ENCODE measurements at regions not wholly inside any gene's neighbourhood (a gene's known extent, or its start where the extent isn't known, plus 50 kb on each side); places are given as distances from the start of the nearest gene placed in this dataset.

DNA sequence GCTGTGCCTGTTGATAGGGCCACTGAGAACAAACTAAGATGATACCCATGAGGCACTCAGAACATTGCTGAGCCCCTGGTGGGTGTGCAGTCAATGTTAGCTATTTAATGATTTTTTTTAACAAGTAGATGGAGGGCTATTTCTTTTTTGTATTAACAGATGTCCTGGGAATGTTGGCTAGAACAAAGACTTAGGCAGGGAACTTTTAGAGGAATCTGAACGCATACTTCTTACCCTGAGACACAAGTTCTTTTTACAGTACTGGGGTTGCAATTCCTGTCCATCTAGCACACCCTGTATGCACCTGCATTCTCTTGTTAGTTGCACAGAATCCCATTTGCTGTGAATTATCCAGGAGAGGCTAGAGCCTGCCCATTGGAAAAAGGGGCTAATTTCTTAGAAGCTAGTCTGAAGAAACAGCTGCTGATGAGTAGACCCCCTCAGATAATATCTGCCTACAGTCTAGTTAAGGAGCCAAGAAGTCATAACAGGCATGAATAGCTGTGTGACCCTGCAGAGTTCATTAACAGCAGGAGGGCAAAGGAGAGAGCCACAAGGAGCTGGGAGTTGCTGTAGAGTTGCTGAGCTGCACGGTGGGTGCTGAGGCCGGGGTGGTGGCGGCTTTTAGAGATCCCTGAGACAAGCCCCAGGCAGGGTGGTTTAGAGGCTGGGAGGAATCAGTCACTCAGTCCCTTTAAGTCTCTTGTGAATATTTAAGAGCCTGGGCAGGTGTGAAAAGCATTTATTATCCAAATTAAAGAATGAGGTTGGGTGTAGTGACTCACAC is 103.7 kb upstream of the FZD8 start:
- TF ChIP-seq, protein P1, sequence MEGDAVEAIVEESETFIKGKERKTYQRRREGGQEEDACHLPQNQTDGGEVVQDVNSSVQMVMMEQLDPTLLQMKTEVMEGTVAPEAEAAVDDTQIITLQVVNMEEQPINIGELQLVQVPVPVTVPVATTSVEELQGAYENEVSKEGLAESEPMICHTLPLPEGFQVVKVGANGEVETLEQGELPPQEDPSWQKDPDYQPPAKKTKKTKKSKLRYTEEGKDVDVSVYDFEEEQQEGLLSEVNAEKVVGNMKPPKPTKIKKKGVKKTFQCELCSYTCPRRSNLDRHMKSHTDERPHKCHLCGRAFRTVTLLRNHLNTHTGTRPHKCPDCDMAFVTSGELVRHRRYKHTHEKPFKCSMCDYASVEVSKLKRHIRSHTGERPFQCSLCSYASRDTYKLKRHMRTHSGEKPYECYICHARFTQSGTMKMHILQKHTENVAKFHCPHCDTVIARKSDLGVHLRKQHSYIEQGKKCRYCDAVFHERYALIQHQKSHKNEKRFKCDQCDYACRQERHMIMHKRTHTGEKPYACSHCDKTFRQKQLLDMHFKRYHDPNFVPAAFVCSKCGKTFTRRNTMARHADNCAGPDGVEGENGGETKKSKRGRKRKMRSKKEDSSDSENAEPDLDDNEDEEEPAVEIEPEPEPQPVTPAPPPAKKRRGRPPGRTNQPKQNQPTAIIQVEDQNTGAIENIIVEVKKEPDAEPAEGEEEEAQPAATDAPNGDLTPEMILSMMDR (IDR thresholded peaks at IDR 0.05; ENCODE audit: poor library complexity, severe bottlenecking): no peak
- H3K36me3 ChIP-seq (ENCODE audit: low read depth): no peaks in the 10 kb centered on the region
- DNase-seq (ENCODE audit: low spot score): no peak
- H3K4me3 ChIP-seq (ENCODE audit: severe bottlenecking): no peak overlapping the region
- no peak overlapping the region for H3K27ac ChIP-seq (ENCODE audit: poor library complexity, severe bottlenecking)
- ATAC-seq (ENCODE audit: low read depth): no peak
- H3K9me3 ChIP-seq (ENCODE audit: severe bottlenecking): no peaks in the 10 kb centered on the region
- H3K27me3 ChIP-seq (ENCODE audit: insufficient read depth, poor library complexity, severe bottlenecking): no peaks in the 10 kb centered on the region
- H3K4me1 ChIP-seq (ENCODE audit: insufficient read depth, poor library complexity, severe bottlenecking): no peaks in the 10 kb centered on the region

DNA sequence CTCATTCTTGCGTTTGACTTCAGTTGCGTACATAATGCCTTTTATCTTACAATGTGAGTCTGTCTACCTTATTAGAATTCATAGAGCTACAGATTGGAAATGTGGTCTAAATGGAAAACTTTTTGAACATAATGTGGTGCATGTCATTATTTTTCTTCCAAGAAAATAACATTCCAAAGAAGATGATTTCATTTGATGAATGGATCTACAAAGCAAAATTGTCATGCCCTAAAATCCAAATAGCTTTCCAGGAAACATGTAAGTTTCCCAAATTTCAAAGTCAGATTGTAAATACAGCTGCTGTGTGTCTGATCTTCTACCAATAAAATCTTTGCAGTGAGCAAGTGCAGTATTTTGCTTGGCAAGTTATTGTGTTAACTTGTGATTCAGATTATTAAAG is 101.8 kb upstream of the FZD8 start:
- H3K27ac ChIP-seq (ENCODE audit: poor library complexity, severe bottlenecking): no peak overlapping the region
- H3K4me1 ChIP-seq (ENCODE audit: insufficient read depth, poor library complexity, severe bottlenecking): no peaks in the 10 kb centered on the region
- ATAC-seq (ENCODE audit: low read depth) (no peak), DNase-seq (ENCODE audit: low spot score) (no peak)
- H3K36me3 ChIP-seq (ENCODE audit: low read depth): no peaks in the 10 kb centered on the region
- no peak overlapping the region for H3K4me3 ChIP-seq (ENCODE audit: severe bottlenecking)
- H3K27me3 ChIP-seq (ENCODE audit: insufficient read depth, poor library complexity, severe bottlenecking): no peaks in the 10 kb centered on the region
- TF ChIP-seq, protein P1 (IDR thresholded peaks at IDR 0.05; ENCODE audit: poor library complexity, severe bottlenecking): no peak
- no peaks in the 10 kb centered on the region for H3K9me3 ChIP-seq (ENCODE audit: severe bottlenecking)

DNA sequence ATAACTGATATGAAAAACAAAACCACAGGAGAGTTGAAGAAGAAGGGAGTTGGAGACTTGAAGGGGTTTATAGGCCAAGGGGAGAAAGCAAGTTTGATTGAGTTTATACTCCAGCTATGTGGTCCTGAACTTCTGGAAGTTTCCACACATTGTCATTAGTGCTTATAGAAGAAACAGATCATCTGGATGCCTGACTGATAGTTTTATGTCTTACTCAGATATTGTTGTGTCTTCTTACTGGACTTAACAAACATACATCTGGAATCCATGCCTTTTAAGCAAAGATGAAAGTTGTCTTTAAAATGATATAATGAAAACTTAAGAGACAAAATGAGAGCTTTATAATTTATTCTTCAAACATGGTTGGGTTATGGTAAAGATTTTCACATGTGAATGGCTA is 101.3 kb upstream of the FZD8 start:
- Histone ChIP-seq H3K27ac (ENCODE audit: poor library complexity, severe bottlenecking) (no peak overlapping the region), H3K4me3 (ENCODE audit: severe bottlenecking) (no peak overlapping the region), H3K36me3 (ENCODE audit: low read depth) (no peaks in the 10 kb centered on the region), H3K9me3 (ENCODE audit: severe bottlenecking) (no peaks in the 10 kb centered on the region), H3K4me1 (ENCODE audit: insufficient read depth, poor library complexity, severe bottlenecking) (no peaks in the 10 kb centered on the region), H3K27me3 (ENCODE audit: insufficient read depth, poor library complexity, severe bottlenecking) (no peaks in the 10 kb centered on the region)
- TF ChIP-seq, protein P1 (IDR thresholded peaks at IDR 0.05; ENCODE audit: poor library complexity, severe bottlenecking): no peak
- ATAC-seq (ENCODE audit: low read depth) (no peak), DNase-seq (ENCODE audit: low spot score) (no peak)

DNA sequence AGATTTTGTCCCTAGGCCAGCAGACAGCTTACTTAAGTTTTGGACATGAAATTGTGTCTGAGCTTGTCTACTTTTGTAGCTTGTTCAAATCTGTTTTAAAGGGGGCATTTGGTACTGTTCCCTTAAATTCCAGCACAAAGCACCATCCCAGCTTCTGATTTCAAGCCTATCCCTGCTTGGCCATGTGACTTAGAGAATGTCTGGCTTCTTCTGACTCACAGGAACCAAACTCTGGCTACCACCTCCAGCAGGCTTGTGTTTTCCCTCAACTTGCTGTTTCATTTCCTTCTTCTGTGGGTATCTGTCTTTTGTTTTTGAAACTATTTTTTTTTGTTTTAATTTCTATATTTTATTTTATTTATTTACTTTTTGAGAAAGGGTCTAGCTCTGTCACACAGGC is 97.9 kb upstream of the FZD8 start:
- Histone ChIP-seq H3K9me3 (ENCODE audit: severe bottlenecking) (peaks cover 2% of the 10 kb centered on the region), H3K27ac (ENCODE audit: poor library complexity, severe bottlenecking) (no peak overlapping the region), H3K36me3 (ENCODE audit: low read depth) (no peaks in the 10 kb centered on the region), H3K4me1 (ENCODE audit: insufficient read depth, poor library complexity, severe bottlenecking) (no peaks in the 10 kb centered on the region), H3K27me3 (ENCODE audit: insufficient read depth, poor library complexity, severe bottlenecking) (no peaks in the 10 kb centered on the region), H3K4me3 (ENCODE audit: severe bottlenecking) (no peak overlapping the region)
- DNase-seq (ENCODE audit: low spot score): no peak
- ATAC-seq (ENCODE audit: low read depth): peak; percentile 35; the same call in 2 of the 3 replicates
- TF ChIP-seq, protein P1 (IDR thresholded peaks at IDR 0.05; ENCODE audit: poor library complexity, severe bottlenecking): no peak

DNA sequence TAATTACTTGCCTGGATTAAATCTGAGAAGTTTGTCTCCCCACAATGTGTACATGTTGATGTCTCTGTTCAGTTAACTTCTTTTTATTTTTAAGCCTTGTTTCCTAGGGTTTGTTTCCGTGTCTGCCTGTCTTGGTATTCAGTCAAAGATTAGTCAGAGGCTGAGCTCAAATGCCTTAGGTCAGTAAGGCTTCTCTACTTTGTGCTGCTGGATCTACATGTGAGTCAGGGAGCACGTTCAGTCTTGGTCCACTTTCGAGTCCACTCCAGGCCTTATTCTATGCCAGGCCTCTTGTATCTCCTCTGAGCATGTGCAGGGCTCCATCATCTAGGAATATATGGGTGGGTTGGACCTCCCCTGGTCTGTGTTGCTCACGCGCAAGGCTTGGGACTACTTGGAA is 93.3 kb upstream of the FZD8 start:
- peaks cover 2% of the 10 kb centered on the region for H3K9me3 ChIP-seq (ENCODE audit: severe bottlenecking)
- no peaks in the 10 kb centered on the region for H3K4me1 ChIP-seq (ENCODE audit: insufficient read depth, poor library complexity, severe bottlenecking)
- no peaks in the 10 kb centered on the region for H3K36me3 ChIP-seq (ENCODE audit: low read depth)
- no peaks in the 10 kb centered on the region for H3K27me3 ChIP-seq (ENCODE audit: insufficient read depth, poor library complexity, severe bottlenecking)
- DNase-seq (ENCODE audit: low spot score) (no peak), ATAC-seq (ENCODE audit: low read depth) (peak; percentile 68; the same call in 2 of the 3 replicates)
- TF ChIP-seq, protein P1 (IDR thresholded peaks at IDR 0.05; ENCODE audit: poor library complexity, severe bottlenecking): no peak
- H3K4me3 ChIP-seq (ENCODE audit: severe bottlenecking): no peak overlapping the region
- no peak overlapping the region for H3K27ac ChIP-seq (ENCODE audit: poor library complexity, severe bottlenecking)
